Left hindlimb (tissue), 1 donor: ENCODE measurements at regions not wholly inside any gene's neighbourhood (a gene's known extent, or its start where the extent isn't known, plus 50 kb on each side); places are given as distances from the start of the nearest gene placed in this dataset.
A peak's percentile ranks its signal among the peaks of the same experiment; 100 is the strongest.
"Not testable (repeated sequence)": the region's sequence is repeated elsewhere in the genome, so short reads cannot be mapped to it uniquely, and the experiment has no call there.

Experiments used
- DNase-seq: peaks from one replicate; pipeline ENCODE4 v3.0.0-alpha.2; 2018

DNA sequence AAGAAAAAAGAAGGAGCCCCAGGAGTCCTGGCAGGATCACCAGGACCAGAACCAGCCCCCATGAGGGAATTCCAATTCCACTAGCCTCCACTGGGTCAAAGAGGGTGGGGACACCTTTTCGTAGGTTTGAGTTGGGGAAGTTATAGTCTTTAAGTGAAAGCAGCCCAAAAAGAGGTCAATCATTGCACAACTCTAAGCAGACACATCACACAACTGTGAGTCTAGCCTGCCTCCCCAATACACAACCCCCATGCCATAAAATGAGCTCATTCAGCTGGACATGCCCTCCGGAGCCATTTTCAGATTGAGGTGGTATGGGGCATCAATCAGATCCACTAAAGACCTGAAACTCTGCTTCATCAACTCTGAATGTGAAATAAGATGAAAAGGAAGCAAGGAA is 179.9 kb downstream of the NPHP4 start:
- DNase-seq = no peak

GRCh38 chr1:5811419-5811818 is 180.8 kb downstream of the NPHP4 start:
- peak; percentile 45 for DNase-seq

- DNase-seq = no peak
These were observed 181.5 kb downstream of the NPHP4 start for GRCh38 chr1:5810553-5811270.

DNA sequence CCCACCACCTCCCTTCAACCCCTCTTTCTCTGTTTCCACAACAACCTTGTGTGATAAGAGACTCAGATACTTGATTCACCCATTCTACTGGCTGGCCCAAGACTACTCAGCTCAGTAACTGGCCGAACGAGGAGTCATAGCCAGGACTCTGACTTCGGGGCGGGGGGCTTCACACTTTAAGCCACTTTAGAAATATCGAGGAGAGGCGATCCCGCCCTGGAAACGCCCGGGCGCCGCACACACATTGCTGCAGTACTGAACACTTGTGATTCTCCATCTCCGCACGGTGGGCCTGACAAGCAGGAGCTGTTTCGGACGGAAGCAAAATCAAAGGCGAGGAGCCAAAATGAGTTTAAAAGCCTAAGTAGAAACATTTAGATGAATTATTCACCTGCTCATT is 182.1 kb downstream of the NPHP4 start:
- no peak for DNase-seq

- DNase-seq = no peak
These were observed 182.9 kb downstream of the NPHP4 start for GRCh38 chr1:5809207-5809788.

- DNase-seq = no peak
These were observed 188.4 kb downstream of the NPHP4 start for GRCh38 chr1:5803851-5804250.

DNA sequence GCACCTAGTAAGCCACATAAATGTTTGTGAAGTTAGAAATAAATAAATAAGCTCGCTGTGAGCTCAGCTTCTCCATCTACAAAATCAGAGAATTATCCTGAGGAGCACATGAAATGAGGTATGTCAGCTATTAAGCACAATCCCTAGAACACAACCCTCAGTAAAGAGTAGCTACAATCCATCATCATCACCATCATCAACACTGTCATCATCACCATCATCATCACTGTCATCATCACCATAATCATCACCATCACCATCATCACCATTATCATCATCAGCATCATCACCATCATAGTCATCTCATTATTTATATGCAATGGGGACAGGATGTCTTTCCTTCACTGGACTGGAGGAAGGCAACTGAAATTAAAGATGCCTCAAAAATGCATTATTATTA is 189.6 kb downstream of the NPHP4 start:
- DNase-seq = no peak

DNA sequence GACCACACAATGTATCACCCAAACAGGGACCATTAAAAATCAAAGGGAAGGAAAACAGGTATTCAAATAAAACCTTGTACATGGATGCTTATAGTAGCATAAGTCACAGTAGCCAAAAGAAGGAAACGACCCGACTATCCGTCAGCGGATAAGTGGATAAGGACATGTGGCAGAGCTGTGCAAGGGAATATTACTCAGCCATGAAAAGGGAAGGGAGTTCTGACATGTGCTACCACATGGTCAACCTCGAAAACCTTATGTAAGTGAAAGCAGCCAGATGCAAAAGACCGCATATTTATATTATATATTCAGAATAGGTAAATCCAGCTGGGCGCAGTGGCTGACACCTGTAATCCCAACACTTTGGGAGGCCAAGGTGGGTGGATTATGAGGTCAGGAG is 193.3 kb downstream of the NPHP4 start:
- DNase-seq = no peak

- DNase-seq = no peak
These were observed 194.0 kb downstream of the NPHP4 start for GRCh38 chr1:5798151-5798730.

GRCh38 chr1:5796028-5796427 is 196.2 kb downstream of the NPHP4 start:
- DNase-seq = no peak

- no peak for DNase-seq
These were observed 197.9 kb downstream of the NPHP4 start for GRCh38 chr1:5794279-5794678.

GRCh38 chr1:5793516-5793915 is 198.7 kb downstream of the NPHP4 start:
- DNase-seq = no peak

GRCh38 chr1:5781079-5781478 is 211.1 kb downstream of the NPHP4 start:
- DNase-seq = no peak

- no peak for DNase-seq
These were observed 211.9 kb downstream of the NPHP4 start for GRCh38 chr1:5780324-5780716.

- no peak for DNase-seq
These were observed 212.5 kb downstream of the NPHP4 start for GRCh38 chr1:5779608-5780323.

DNA sequence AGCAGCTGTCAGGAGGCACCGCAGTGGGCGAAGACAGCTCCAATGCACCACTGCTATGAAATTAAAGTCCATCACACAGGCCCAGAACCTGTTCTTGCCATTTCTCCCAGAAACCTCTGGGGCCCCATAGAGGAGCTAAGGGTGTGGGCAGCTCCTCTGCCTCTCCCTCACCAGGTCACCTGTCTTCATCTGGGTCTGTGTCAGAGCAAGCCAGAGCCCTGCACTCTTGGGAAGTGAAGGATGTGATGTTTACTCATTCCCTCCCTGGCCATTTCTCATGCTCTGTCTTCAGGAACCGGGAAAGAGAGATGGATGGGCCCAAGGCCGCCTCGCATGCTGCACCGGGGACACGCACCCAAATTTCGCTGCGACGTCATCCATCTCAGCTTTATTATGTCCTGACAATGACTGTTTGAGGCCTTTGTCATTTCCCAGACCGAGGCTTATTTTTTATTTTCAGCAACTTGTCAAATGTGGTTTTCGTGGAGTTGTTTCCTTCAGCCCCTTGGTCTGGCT is 216.1 kb downstream of the NPHP4 start:
- no peak for DNase-seq

- DNase-seq = no peak
These were observed 218.2 kb downstream of the NPHP4 start for GRCh38 chr1:5774019-5774418.

GRCh38 chr1:5771788-5772187 is 220.4 kb downstream of the NPHP4 start:
- DNase-seq = no peak

GRCh38 chr1:5770981-5771765 is 221.1 kb downstream of the NPHP4 start:
- DNase-seq = peak; percentile 61

- DNase-seq = no peak
These were observed 222.5 kb downstream of the NPHP4 start for GRCh38 chr1:5769760-5770159.

GRCh38 chr1:5769146-5769545 is 223.1 kb downstream of the NPHP4 start:
- DNase-seq = no peak

GRCh38 chr1:5768014-5768413 is 224.2 kb downstream of the NPHP4 start:
- DNase-seq = no peak

GRCh38 chr1:5766996-5767395 is 225.2 kb downstream of the NPHP4 start:
- DNase-seq = not testable (repeated sequence)
